ENCODE measurements at regions not wholly inside any gene's neighbourhood (a gene's known extent, or its start where the extent isn't known, plus 50 kb on each side); places are given as distances from the start of the nearest gene placed in this dataset.

GRCh38 chr2:48257456-48257855 lies 57.0 kb upstream of the FOXN2 start:
- TF ChIP-seq POLR2A (IDR thresholded peaks at IDR 0.05) (no peak), CTCF (IDR thresholded peaks at IDR 0.05) (no peak)
- Histone ChIP-seq H3K4me3 (replicated peaks in 1 of 3) (no peak overlapping the region), H3K27me3 (no peaks in the 10 kb centered on the region), H3K27ac (no peak overlapping the region), H3K36me3 (no peaks in the 10 kb centered on the region), H3K9me3 (no peaks in the 10 kb centered on the region), H3K4me1 (no peaks in the 10 kb centered on the region)
- intact Hi-C loops (cut with DNase I), result no loop called here
- 92 to 97% methylated on average over 2 of the region's 2 CpGs for WGBS, 2 donors
- no peak for DNase-seq

- TF ChIP-seq CTCF (IDR thresholded peaks at IDR 0.05) (no peak), POLR2A (IDR thresholded peaks at IDR 0.05) (no peak)
- intact Hi-C loops (cut with DNase I), result no loop called here
- DNase-seq, result no peak
- Histone ChIP-seq H3K9me3 (no peaks in the 10 kb centered on the region), H3K27ac (no peak overlapping the region), H3K36me3 (no peaks in the 10 kb centered on the region), H3K27me3 (no peaks in the 10 kb centered on the region), H3K4me1 (no peaks in the 10 kb centered on the region), H3K4me3 (replicated peaks in 1 of 3) (no peak overlapping the region)
- 89 to 93% methylated on average over 4 of the region's 4 CpGs for WGBS, 2 donors
Measured at GRCh38 chr2:48258481-48259149, 55.9 kb upstream of the FOXN2 start.

- Histone ChIP-seq H3K36me3 (no peaks in the 10 kb centered on the region), H3K4me1 (no peaks in the 10 kb centered on the region), H3K27me3 (no peaks in the 10 kb centered on the region), H3K27ac (no peak overlapping the region), H3K9me3 (no peaks in the 10 kb centered on the region), H3K4me3 (replicated peaks in 1 of 3) (no peak overlapping the region)
- intact Hi-C loops (cut with DNase I), result no loop called here
- 71 to 73% methylated on average over 1 of the region's 1 CpG for WGBS, 2 donors
- TF ChIP-seq CTCF (IDR thresholded peaks at IDR 0.05), result no peak
- no peak for TF ChIP-seq POLR2A (IDR thresholded peaks at IDR 0.05)
- DNase-seq, result no peak
Measured at GRCh38 chr2:48259811-48260210, 54.7 kb upstream of the FOXN2 start.

GRCh38 chr2:48264627-48265026 lies 49.9 kb upstream of the FOXN2 start:
- Histone ChIP-seq H3K27me3 (no peaks in the 10 kb centered on the region), H3K27ac (no peak overlapping the region), H3K4me1 (no peaks in the 10 kb centered on the region), H3K9me3 (no peaks in the 10 kb centered on the region), H3K36me3 (no peaks in the 10 kb centered on the region), H3K4me3 (replicated peaks in 1 of 3) (no peak overlapping the region)
- TF ChIP-seq CTCF (IDR thresholded peaks at IDR 0.05), result no peak
- no peak for TF ChIP-seq POLR2A (IDR thresholded peaks at IDR 0.05)
- WGBS, 2 donors, result 95 to 96% methylated on average over 1 of the region's 1 CpG
- DNase-seq, result no peak
- intact Hi-C loops (cut with DNase I), result no loop called here
